IPS-11a (cell line): ENCODE measurements at regions not wholly inside any gene's neighbourhood (a gene's known extent, or its start where the extent isn't known, plus 50 kb on each side); places are given as distances from the start of the nearest gene placed in this dataset.

Experiments used
- H3K4me3 ChIP-seq: one replicate; pipeline ENCODE4 v1.5.1; 2013; ENCODE audit warnings: low read depth, low read length, control low read depth

GRCh38 chr7:42400961-42401360, 164.0 kb upstream of the GLI3 start:
- no peak overlapping the region for H3K4me3 ChIP-seq

- H3K4me3 ChIP-seq = no peak overlapping the region
Observed at GRCh38 chr7:42400211-42400772, 163.3 kb upstream of the GLI3 start.

GRCh38 chr7:42395607-42396006, 158.6 kb upstream of the GLI3 start:
- H3K4me3 ChIP-seq = no peak overlapping the region

GRCh38 chr7:42392826-42393225, 155.8 kb upstream of the GLI3 start:
- no peak overlapping the region for H3K4me3 ChIP-seq

DNA sequence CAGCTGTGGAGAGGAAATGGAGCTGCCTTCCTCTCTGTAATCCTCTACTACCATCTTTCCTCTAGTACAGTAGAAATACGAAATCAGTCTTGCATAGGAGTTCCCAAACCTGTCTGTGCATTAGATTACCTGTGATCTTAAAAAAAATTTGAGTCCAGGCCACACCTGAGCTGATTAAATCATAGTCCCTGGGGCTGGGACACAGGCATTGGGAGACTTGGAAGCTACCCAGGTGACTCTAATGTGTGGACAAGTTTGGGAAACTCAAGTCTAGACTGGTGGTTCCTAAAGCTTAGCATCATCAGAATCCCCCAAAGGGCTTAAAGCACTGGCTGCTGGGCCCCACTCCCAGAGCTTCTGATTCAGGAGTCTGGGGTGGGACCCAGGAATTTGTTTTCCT, 152.7 kb upstream of the GLI3 start:
- H3K4me3 ChIP-seq = no peak overlapping the region

DNA sequence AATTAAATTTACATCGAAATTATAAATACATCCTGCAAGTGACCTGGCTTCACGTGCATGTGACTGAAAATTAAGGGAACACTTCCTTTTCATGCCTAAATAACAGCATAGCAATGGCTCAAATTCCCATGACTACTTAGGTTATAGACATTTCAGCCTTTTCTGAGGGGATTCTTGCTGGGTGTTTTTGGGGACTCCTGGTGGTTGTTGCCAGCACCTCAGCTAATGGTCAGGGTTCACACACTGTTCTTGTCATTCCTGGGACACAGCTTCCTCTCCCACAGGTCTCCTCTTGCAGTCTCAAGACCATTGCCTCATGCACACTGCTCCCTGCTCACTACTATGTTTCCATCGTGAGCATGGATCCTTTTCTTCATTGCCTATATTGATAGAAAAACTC, 148.9 kb upstream of the GLI3 start:
- H3K4me3 ChIP-seq = no peak overlapping the region

DNA sequence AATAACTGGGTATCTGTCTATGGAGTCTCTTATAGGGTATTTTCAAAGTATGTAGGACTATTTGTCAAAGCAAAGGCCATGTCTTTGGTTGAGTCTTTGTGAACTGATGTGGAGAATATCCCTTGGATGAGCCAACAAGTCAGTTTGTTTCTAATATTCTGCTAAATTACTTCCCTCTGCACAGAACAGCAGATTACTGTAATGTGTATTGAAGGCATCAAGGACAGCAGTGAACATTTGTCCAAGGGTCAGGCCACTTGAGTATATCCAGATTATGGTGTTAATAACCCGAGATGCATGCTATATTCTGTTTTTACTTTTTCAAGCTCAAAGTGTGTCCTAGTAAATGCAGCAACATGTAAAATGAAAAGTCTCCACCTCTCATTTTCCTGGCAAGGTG, 144.2 kb upstream of the GLI3 start:
- no peak overlapping the region for H3K4me3 ChIP-seq

DNA sequence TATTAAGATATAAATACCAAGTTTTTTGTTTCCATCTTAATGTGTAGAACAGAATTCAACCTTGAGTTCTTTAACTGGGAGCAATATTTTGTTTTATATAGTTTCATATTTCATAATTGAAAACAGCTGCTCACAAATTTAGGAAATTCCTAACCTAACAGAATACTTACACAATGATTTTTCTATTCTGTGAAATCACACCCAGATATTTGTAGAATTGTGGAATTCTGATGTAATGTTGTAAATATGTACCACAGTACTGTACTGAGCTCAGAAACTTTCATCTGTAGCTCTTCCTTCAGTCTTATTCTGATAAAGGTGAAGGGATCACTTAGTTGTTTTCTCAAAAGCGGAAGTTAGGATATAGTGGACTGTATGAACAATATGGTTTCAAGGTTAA, 143.4 kb upstream of the GLI3 start:
- H3K4me3 ChIP-seq = no peak overlapping the region

- H3K4me3 ChIP-seq = no peak overlapping the region
Observed at GRCh38 chr7:42378149-42378548, 141.1 kb upstream of the GLI3 start.

GRCh38 chr7:42373285-42373684, 136.3 kb upstream of the GLI3 start:
- H3K4me3 ChIP-seq = no peak overlapping the region

DNA sequence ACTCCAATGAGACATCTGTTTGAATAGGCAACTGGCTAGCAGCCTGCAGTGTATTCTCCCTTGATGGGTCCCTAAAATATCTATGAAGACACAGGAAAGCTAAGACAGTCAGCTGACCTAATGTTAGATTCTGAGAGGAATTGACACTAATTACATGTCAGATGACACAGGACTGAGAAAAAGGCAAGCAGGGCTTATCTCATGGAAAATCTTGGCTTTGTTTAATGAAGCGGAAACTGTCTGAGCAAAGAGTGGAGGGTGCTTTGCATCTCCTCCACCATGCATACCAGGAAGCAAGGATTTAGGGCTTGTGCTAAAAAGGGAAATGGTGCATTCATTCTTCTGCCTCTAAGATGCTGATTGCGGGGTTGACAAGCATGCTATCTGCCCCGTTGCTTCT, 135.5 kb upstream of the GLI3 start:
- H3K4me3 ChIP-seq = no peak overlapping the region

GRCh38 chr7:42359946-42360345, 122.9 kb upstream of the GLI3 start:
- H3K4me3 ChIP-seq = no peak overlapping the region

DNA sequence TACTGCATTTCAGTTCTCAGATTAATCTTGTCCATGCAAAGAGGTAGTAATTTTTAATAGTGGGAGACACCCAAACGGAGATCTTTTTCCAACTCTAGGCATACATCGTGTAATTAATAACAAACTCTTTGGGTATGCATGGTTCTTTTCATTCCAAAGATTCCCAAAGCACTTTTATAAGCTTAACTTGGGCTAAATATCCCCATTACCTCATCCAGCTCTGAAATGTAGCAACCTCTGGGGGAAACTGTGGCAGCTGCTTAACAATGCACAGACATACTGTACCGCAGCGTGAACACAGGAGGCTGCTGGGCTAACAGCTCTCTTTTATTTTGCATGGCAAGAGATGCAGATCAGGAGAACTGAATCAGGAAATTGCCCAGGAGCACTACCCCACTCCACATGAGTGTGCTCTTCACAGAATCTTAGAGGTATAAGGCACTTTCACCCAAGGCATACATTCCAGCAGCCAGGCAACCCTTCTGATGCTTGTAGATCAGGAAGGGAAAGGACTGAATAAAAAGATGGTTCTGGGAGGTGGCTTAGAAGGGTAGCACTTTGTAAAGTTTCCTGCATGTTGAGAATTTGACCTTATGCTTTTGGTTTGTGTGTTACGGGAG, 114.4 kb upstream of the GLI3 start:
- no peak overlapping the region for H3K4me3 ChIP-seq

GRCh38 chr7:42350801-42351200, 113.8 kb upstream of the GLI3 start:
- no peak overlapping the region for H3K4me3 ChIP-seq

- H3K4me3 ChIP-seq = no peak overlapping the region
Observed at GRCh38 chr7:42348631-42349030, 111.6 kb upstream of the GLI3 start.

GRCh38 chr7:42348071-42348470, 111.1 kb upstream of the GLI3 start:
- H3K4me3 ChIP-seq = no peak overlapping the region

DNA sequence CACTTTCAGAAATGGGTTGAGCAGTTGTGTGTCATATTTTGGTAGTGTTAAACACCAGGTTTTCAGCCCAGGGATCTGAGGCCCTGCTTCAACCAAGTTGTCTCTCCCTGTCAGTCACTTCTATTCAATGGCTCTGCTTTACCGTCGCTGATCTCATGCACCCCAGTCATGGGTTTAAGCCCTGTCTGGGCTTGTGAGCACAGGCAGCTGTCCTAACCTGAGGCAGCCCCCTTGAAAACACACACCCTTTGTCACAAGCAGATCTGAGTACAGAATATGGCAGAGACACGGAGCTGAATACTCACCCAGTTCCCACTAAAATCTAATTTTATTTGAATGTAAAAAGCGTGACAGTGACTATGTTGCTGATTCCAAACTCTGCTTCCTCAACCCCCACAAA, 110.6 kb upstream of the GLI3 start:
- H3K4me3 ChIP-seq = no peak overlapping the region

- H3K4me3 ChIP-seq = no peak overlapping the region
Observed at GRCh38 chr7:42345478-42346299, 108.7 kb upstream of the GLI3 start.

DNA sequence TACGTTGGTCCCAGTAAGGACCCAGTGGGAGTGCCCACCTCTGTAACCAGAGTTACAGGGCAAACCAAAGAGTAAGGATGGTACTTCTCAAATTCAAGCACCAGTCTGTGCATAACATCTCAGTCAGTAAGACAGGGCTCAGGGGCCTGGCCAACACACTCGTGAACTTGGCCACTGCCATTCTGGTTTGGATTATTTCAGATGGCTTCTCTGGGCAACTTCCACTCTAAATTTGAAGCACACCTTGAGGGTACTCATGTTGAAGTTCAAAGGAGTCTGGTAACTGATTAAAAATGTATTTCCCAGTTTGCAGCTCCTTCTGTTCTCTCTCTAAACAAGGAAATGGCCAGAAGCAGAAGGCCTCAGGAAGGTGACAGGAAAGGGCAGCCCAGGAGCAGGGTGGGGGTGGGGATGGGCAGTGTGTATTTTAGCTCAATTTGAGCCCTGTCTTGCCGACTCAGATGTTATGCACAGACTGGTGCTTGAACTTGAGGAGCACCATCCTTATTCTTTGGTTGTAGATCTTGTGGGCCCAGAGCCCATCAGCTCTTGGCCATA, 107.3 kb upstream of the GLI3 start:
- H3K4me3 ChIP-seq = no peak overlapping the region

GRCh38 chr7:42342381-42342780, 105.4 kb upstream of the GLI3 start:
- no peak overlapping the region for H3K4me3 ChIP-seq

DNA sequence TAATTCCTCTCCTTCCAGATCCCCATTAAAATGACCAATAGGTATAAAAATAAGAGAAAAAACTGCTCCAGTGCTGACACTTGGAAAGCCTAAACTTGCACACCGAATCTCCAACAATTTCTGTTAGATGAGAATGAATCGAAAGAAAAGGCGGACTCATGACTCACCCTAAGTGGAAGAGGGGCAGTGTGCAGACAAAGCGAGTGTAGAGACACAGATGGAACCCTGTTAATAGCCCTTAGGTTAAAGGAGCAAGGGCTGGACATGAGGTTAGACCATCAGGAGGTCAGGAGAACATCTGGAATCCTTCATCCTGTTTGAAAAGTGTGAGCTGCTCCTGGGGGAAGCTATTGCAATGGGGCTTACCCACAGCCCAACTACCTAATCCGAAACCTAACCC, 103.4 kb upstream of the GLI3 start:
- no peak overlapping the region for H3K4me3 ChIP-seq

DNA sequence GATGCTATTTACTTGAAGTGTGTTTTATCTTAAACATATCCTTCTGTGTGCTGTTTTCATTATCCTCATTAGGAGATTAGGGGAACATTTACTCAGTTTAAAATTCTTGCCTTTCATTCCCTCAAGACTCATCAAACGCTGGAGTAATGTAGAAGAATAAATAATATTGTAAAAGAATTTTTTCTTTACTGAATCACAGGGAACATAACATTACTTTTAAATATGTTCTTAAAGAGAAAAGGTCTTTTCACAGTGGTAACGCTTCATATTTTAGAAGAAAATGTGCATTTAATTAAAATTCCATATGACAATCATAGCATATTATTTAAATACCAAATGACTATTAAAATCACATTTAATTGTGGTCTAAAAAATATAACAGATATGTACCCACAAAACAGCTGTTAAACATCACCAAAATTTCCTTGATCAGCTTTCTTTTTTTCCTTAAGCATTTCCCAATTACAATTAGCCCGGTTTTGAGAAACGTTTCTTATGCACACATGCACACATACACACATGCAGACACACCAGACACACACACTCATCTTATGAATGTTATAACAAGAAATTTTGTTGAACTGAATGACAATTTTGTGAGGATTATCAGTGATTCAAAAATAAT, 102.0 kb upstream of the GLI3 start:
- no peak overlapping the region for H3K4me3 ChIP-seq
